ENCODE measurements at regions not wholly inside any gene's neighbourhood (a gene's known extent, or its start where the extent isn't known, plus 50 kb on each side); places are given as distances from the start of the nearest gene placed in this dataset.
"Not testable (repeated sequence)": the region's sequence is repeated elsewhere in the genome, so short reads cannot be mapped to it uniquely, and the experiment has no call there.

DNA sequence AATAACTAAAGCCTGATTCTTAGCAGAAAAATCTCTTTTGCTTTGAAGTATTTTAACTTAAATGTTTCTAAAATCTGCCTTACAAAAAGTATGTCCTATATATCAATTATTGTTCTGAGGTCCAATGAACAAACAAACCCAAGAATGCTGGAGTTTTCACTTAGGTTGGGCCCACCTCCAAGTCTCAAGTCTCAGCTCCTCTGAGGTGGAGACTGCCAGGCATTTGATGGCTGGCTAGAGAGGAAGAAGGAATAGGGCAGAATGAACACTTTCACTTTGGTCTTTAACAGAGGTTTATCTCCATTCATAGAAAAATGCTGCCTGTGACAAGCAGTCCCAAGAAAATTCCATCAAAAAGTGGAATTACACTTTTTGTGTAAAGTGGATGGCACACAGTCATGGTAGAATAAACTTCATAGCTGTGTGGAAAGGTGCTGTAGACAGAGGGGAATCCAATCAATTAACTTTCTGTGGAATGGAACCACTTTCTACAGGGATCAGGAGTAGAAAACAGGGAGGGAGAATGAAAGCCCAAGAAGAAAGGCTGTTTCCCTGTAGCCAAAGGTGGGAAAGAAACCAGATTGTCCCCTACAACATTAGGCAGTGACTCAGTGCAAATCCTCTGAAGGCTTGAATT is 349.4 kb upstream of the RUNX1 start:
- no peak for DNase-seq (ENCODE audit: low spot score)

DNA sequence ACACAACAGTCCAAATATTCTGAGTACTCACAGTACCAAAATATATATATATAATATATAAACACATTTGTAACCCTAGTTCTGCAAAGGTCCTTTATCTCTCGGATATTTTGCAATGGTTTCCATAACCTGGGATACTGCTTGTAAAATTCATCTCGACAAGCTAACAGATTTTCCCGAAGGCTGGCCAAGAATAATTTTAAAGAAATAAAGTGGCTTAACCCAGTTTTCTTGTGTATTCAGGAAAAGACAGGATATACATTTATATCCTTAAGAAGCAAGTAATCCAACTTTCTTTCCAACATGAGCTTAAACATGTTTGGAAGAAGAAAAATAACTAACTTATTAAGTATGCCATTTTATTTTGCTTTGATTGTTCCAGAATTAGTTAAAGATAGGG is 348.7 kb upstream of the RUNX1 start:
- no peak for DNase-seq (ENCODE audit: low spot score)

DNA sequence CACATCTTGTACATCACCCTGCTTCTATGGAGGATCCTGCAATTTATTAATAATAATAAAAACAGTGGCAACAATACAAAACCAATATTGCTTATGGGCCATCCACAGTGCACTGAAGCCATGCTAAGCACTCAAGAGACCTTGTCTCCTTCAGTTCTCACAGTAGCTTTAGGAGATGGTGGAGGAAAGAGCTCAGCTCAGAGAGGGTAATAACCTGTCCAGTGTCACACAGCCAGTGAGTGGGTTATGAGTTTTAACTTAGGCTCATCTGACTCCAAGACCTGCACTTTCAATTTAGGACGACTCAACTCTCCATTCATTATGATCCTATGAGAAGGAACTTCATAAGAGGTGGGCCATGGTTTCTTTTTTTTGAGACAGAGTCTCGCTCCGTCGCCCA is 347.6 kb upstream of the RUNX1 start:
- DNase-seq (ENCODE audit: low spot score), result no peak

DNA sequence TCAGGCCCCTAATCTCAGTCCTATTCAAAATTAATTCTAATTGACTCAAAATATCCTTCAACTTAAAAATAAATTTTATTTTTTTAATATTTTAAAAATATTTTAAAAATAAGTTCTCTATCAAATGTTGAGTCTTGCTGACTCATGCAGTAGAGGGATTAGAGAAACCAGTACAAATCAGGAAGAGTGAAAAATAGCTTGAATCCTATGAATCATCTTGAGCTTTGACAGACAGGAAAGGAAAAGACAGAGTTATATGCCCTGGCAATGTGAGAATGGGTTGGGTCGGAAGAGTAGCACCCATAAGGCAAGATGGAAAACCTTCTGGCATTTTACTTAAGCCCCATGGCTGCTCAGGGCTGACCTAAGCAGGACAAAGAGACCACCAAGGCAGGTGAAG is 346.6 kb upstream of the RUNX1 start:
- no peak for DNase-seq (ENCODE audit: low spot score)

DNA sequence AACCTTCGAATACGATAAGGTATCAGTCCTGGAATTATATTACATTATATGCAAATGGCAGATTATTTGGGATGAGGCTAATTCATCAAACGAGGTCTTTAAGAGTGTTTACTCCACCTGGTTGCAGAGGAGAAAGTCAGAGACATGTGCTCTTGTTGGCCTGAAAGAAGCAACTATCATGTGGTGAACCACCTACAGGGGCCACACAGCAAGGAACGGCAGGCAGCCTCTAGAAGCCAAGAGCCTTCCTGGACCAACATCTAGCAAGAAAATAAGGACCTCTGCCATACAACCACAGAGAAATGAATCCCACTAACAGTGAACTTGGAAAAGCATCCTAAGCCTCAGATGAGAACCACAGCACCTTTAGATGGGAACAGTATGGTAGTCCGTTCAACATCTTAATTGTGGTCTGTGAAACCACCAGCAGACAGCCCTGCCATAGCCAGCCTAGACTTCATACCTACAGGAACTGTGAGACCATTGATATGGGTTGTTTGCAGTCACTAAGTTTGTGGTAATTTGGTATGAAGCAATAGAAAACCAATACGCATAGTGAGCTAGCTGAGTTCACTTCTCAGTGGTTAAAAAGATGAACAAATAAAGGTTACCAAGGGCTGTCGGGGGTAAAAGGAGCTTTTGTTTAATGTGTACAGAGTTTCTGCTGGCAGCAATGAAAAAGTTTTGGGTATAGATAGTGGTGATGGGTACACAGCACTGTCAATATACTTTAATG is 345.7 kb upstream of the RUNX1 start:
- DNase-seq (ENCODE audit: low spot score), result peak; percentile 14

DNA sequence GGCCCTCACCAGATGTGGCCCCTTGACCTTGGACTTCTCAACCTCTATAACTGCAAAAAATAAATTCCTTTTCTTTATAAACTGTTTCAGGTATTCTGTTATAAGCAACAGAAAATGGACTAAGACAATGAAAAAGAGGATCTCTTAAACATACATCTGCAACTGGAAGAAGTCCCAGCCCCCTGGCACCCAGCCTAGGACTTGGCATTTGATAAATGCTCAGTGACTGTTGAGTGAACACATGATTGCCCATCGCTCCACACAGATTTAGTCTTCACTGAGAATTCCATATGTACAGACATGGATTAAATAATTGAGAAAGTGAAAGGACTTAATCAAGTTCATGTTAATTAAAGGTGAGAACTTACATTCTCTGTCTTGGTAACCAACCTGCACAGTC is 344.9 kb upstream of the RUNX1 start:
- no peak for DNase-seq (ENCODE audit: low spot score)

DNA sequence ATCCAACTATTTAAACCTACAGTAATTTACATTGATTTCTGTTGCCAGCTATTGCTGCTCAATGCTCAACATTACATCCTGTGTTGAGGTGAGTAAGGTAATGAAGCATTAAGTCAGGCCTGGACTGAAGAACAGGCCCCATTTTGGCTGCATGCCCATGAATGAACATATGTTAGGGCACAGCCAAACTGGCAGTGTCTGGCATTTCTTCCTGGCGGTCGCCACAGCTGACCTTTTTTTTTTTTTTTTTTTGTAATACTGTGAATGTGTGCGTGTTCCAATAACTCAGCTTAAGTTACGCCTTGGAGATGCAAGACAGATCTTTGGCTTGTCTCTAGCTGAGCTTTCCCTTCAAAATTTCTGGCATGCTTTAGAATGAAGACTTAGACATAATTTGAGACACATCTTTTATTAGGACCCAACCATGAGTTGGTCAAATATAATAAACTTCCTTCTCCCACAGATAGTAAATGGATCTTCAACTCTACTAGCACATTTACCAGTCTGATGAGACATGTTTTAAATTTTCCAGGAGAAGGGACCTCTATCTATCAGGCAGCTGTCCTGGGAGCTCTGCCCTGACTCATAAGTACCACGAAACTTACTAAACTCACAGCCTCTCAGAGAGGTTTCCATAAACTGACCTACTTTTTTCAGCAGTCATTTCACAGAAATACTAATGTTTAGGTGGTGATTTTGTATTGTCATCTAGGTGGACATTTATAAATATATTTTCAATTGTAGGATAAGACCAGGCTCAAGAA is 341.1 kb upstream of the RUNX1 start:
- no peak for DNase-seq (ENCODE audit: low spot score)

DNA sequence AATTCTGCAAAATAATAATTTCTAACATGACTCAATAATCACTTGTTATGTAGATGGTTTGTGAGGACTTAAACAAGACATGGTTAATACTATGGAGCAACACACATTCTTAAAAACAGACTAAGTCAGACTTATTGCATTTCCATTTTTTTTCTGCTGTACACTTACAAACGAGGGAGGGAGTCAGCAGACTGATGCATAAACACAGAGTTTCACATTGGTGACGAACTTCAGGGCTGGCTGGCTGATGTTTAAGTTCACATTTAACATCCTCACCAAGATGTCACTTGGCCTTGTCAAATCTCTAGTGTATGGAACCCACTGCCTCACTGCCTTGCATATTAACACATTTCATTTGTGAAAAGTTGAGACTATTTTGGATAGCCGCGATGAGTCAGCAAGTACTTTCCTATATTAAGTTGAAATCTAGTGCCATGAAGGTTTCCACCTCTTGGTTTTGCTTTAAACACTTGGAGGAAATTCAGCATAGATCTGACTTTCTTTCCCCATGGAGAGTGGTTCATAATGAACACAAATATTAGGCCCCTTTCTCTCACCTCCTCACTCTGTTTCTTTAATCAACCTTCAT is 337.5 kb upstream of the RUNX1 start:
- no peak for DNase-seq (ENCODE audit: low spot score)

DNA sequence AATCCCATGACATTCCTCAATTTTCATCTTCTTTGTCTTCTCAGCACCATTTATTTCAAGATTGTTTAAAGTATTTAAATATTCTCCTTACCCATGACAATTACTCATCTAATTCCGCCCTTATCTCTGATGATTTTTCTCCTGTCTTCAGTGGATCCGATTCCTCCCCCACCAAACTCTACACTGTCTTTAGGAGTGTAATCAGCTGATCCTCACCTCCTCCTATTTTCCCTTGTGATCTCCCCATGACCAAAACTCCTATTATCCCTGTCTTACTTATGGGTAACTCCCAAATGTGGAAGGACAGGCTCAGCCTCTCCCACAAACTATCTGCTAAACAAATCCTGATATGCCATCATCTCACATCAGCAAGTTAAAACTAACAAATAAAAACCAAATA is 335.3 kb upstream of the RUNX1 start:
- DNase-seq (ENCODE audit: low spot score), result no peak

DNA sequence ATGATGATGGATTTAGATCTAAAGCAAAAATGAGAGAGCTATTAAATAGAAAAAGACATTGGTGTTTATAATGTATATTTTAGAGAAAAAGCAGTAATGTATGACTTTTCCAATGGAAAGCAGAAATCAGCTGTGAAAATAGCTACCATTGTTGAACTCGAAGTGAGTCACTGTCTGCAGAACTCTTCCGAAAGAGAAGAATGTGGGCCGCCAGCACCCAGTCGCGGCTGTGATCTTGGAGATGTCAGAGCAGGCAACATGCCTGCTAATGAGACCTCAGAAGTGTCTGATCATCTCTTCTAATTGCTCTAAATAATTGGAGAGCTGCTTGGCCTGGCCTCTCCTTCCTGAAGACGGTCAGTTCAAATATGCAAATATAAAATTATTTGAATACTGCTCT is 333.6 kb upstream of the RUNX1 start:
- DNase-seq (ENCODE audit: low spot score), result no peak

DNA sequence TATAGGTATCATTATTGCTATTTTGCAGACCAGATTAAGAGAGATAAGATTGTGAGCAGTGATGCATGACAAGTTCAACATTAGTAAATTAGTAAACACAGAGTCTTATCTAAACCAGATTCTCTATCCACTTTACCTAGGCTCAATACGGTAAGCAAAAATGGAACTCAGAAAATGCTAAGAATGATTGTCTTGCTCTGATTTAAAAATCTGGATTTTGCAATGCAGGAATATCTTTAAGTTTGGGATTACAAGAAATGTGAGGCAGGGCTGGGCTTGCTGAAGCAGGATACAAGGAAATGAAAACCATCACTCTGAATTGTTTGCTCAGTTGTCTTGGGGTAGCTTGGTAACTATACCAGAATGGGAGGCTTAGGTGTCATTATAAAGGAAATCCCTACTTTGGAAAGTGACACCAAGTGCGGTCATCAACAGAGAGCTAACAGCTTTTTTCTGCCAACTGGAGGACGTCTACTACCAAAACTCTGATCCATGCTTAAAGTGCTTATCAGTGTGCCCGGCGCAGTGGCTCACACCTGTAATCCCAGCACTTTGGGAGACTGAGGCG is 332.7 kb upstream of the RUNX1 start:
- no peak for DNase-seq (ENCODE audit: low spot score)

DNA sequence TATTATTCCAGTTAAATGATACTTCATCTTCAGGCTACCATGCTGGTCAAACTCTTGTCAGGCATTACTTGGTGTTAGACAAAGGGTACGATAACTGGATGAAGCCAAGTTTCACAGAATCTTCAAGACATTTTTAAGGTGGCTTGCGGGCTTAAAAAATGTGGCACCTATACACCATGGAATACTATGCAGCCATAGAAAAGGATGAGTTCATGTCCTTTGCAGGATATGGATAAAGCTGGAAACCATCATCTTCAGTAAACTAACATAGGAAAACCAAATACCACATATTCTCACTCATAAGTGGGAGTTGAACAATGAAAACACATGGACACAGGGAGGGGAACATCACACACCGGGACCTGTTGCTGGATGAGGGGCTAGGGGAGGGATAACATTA is 331.2 kb upstream of the RUNX1 start:
- DNase-seq (ENCODE audit: low spot score), result not testable (repeated sequence)

DNA sequence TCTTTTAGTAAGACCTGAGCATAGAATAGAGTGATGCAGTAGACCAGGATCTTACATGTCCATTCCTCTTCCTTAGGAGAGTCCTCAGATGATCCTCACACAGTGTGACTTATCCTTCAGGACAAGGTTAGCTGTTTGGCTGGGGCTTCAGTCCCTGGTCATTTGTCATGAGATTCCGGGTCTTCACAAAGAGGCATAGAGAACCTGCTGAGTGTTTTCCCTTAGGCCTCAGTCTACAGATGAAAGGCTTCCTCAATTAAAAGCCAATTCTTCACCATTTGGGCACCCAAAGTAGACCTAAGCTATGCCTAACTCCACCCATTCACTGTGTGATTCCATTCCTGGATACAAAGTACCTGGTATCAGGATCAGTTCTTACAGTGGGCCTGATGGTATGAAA is 329.8 kb upstream of the RUNX1 start:
- DNase-seq (ENCODE audit: low spot score), result no peak

DNA sequence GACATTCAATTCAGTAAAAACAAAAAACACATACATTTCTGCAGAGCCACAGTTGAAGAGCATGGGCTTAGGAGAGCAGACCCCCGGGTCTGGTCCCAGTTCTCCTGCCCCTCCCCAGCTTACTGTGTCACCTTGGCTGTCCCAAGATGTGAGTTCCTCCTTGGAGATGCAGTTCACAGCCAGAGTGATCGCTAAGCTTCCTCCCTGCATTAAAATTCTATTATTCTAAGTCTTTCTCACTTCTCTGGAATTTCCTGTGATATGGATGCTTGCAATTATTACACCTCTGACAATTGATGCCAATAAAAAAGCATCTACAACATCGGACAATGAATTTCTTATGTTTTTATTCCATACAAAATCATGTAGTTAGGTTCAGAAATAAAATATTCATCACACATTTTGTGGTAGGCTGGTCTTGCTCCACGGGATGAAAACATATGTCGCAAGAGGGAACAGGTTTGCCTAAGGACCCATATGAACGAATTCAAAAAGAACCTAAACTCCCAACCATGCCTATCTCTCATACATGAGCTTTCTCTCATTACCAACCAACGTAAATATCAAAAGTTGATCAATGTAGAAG is 328.5 kb upstream of the RUNX1 start:
- no peak for DNase-seq (ENCODE audit: low spot score)

DNA sequence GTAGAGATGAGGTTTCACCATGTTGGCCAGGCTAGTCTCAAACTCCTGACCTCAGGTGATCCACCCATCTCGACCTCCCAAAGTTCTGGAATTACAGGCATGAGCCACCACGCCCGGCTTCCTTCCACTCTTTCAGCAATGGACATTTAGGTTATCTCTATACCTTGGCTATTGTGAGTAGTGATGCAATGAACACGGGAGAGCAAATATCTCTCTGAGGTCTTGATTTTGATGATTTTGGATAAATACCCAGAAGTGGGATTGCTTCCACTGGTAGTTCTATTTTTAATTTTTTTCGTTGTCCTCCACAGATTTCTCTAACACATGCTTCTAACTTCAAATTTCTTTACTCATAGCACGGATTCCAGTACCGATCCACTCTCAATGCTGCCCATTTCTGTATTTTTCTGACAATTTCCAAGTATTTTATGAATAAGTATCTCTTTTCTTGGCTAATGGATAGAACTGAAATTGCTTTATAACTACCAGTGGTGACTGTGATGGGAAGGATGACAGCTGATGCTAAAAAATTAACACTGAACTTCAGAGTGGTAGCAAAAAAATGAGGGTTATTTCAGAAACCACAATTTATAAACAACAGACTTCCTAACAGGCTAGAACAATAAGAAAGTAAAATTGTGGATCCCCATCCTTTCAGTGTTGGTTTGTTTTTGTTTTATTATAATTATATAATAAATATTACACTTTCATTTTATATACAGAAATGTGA is 327.5 kb upstream of the RUNX1 start:
- DNase-seq (ENCODE audit: low spot score), result no peak

DNA sequence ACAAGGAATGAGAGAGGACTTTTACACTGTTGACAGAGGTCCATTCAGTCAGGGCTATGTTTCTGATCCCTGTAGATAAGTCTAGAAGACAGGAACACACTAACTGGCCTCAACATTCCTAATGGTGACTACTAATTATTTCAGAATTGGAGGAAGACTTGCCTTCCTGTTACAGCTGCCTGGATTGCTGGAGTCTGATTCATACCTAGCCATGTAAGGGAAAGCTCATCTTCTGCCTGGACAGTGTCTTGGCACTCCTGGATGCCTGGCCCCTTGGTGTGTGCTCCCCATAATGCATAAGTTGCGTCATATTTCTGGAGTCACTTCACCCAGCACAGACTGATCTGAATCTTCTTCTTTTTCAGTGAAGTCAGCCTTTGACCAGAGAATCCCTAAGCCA is 326.0 kb upstream of the RUNX1 start:
- no peak for DNase-seq (ENCODE audit: low spot score)

DNA sequence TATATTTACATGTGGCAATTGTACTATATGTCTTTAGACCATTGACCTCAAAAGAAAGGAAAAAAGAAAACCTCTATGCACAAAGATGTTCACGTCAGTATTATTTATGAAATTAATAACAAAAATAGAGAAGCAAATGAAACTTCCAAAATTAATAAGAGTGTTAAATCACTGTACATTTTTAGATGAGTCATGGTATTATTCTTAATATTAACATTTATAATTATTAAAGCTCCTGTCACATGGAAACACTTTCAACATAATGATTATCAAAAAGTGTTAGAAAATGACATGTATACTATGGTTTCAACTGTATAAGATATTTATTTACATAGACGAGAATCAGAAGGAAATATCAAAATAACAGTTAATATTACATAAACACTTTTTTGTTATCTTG is 324.9 kb upstream of the RUNX1 start:
- DNase-seq (ENCODE audit: low spot score), result no peak

DNA sequence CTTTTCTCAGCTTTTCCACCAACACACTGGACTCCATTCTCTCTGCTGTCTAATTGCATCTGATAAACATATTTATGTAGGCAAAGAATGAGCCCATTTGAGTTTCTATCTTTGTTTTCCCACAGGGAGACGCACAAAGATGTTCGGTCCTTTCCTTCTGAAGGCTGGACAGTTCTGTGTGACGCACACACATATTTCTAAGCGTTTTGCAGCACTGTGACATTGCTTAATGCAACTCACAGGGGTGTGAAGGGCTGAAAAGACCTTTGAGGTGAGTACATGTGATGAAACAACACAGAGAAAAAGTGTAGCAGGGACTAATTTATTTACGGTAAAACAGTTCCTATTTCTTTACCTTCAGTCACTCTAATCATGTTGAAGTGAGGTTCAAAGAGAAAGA is 323.1 kb upstream of the RUNX1 start:
- no peak for DNase-seq (ENCODE audit: low spot score)

DNA sequence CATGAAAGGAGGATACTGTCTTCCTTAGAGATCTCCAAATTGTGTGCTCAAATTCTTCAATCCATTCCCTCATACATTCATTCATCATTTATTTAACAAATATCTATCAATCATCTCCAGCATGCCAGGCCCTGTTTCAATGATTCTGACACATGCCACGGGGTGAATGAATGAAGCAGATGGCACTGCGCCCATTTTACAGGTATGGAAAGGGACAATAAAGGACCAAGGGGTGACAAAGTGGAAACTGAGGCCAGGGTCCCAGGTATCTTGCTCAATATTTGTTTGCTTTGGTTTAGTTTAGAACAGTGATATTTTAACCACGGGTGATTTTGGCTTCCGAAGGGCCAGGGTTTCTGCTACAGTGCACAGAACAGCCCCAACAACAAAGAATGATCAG is 321.6 kb upstream of the RUNX1 start:
- DNase-seq (ENCODE audit: low spot score), result no peak

DNA sequence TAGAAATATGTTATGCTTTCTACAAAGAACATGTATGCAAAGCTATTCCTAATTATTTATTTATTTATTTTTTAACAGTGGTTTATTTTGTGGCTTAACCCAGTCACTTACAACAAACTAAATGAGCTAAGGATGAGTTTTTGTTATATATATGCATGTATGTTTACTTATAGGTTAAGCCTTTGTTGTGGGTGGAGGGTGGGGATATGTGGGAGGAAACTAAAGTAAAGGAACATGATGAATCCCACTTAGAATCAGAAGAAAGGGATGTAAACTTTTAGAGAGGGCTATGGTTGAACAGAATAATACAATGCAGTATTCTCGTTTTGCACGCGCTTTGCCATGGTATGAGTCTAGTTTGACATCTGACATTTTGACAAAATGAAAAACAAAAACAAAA is 321.0 kb upstream of the RUNX1 start:
- DNase-seq (ENCODE audit: low spot score), result no peak

DNA sequence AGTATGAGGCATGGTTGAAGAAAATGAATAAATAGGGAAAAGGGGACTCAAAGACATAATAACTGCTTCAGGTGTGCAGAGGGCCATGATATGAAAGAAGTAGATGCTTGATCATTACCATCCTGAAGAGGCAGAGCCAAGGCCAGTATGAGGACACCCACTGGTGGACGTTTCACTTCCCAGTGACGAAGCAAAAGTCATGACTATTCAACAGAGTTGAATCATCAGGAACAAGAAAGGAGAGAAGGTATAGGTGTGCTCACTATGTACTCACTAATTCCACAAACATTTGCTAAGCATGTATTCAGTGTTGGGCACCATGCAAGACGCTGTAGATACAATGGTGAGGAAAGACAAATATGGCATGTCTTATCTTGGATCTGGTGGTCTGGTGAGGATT is 319.2 kb upstream of the RUNX1 start:
- no peak for DNase-seq (ENCODE audit: low spot score)

DNA sequence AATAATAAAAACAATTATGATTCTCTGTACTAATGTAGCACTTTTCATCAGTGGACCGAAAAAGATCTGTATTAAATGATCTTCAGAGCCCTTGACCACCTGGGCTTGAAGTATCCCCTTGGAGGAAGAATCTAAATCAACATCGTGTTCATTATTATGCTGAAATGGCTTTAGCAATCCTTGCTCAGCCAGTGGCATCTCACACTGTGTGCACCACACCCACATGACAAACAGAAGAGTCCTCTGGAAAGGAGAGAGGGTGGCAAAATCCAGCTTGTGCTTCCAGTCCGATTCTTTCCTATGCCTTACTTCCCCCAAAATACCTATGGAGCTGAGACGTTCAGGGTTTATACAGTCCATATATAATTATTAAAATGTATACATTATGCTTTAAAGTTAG is 318.5 kb upstream of the RUNX1 start:
- DNase-seq (ENCODE audit: low spot score), result no peak

Data from activated CD4-positive, alpha-beta T cell treated with anti-CD3 and anti-CD28 coated beads, Interleukin-2, Interleukin-4, amounts not matched to agents 100 ng/mL and 50 ng/mL, durations not matched to agents 16 hours and 8 hours (primary cell).